ENCODE measurements at regions not wholly inside any gene's neighbourhood (a gene's known extent, or its start where the extent isn't known, plus 50 kb on each side); places are given as distances from the start of the nearest gene placed in this dataset.

- Histone ChIP-seq H3K9me3 (no peaks in the 10 kb centered on the region), H3K36me3 (peaks cover 0 to 9% (median 0%) of the 10 kb centered on the region in 4 donors), H3K4me1 (peaks cover 0 to 3% (median 0%) of the 10 kb centered on the region in 4 donors), H3K4me3 (no peak overlapping the region), H3K27ac (no peak overlapping the region), H3K27me3 (no peaks in the 10 kb centered on the region)
- TF ChIP-seq EP300 (IDR thresholded peaks at IDR 0.05), result no peak
- TF ChIP-seq CTCF (IDR thresholded peaks at IDR 0.05), result no peak
- no peak for TF ChIP-seq POLR2A (IDR thresholded peaks at IDR 0.05)
- no peak for TF ChIP-seq POLR2AphosphoS5 (IDR thresholded peaks at IDR 0.05)
- no peak for DNase-seq
- intact Hi-C loops (cut with DNase I; ENCODE audit: low total_unique reads), result no loop called here
- 46 to 71% (median 57%) methylated on average over 2 of the region's 2 CpGs for WGBS, 5 donors
These were observed 117.4 kb downstream of the ELAPOR2 start for GRCh38 chr7:86942081-86942480.

- Histone ChIP-seq H3K27me3 (no peaks in the 10 kb centered on the region), H3K27ac (no peak overlapping the region), H3K4me1 (peaks cover 0 to 3% (median 0%) of the 10 kb centered on the region in 4 donors), H3K36me3 (peaks cover 0 to 10% (median 0%) of the 10 kb centered on the region in 4 donors), H3K4me3 (no peak overlapping the region), H3K9me3 (no peaks in the 10 kb centered on the region)
- TF ChIP-seq POLR2A (IDR thresholded peaks at IDR 0.05) (no peak), CTCF (IDR thresholded peaks at IDR 0.05) (peak in 5 of 7 experiments; percentile 44 to 74 (median 62)), EP300 (IDR thresholded peaks at IDR 0.05) (no peak), POLR2AphosphoS5 (IDR thresholded peaks at IDR 0.05) (no peak)
- WGBS, 5 donors, result 10 to 20% (median 12%) methylated on average over 3 of the region's 3 CpGs
- intact Hi-C loops (cut with DNase I; ENCODE audit: low total_unique reads), result loop anchor here (5.0 kb wide), 1 partner anchor 298 kb away; no protein-coding TSS in a partner anchor
- DNase-seq, result peak in 1 of 2 donors; percentile 86
These were observed 120.1 kb downstream of the ELAPOR2 start for GRCh38 chr7:86939197-86939814.

- TF ChIP-seq POLR2A (IDR thresholded peaks at IDR 0.05) (no peak), EP300 (IDR thresholded peaks at IDR 0.05) (no peak), CTCF (IDR thresholded peaks at IDR 0.05) (no peak), POLR2AphosphoS5 (IDR thresholded peaks at IDR 0.05) (no peak)
- intact Hi-C loops (cut with DNase I; ENCODE audit: low total_unique reads), result loop anchor here (5.0 kb wide), 1 partner anchor 300 kb away; no protein-coding TSS in a partner anchor
- Histone ChIP-seq H3K9me3 (no peaks in the 10 kb centered on the region), H3K27ac (no peak overlapping the region), H3K4me3 (no peak overlapping the region), H3K27me3 (no peaks in the 10 kb centered on the region), H3K4me1 (peaks cover 0 to 3% (median 0%) of the 10 kb centered on the region in 4 donors), H3K36me3 (peaks cover 0 to 10% (median 0%) of the 10 kb centered on the region in 4 donors)
- 70 to 89% (median 83%) methylated on average over 2 of the region's 2 CpGs for WGBS, 5 donors
- DNase-seq, result no peak
These were observed 122.0 kb downstream of the ELAPOR2 start for GRCh38 chr7:86937363-86937878.

- Histone ChIP-seq H3K4me3 (no peak overlapping the region), H3K4me1 (no peaks in the 10 kb centered on the region), H3K27me3 (no peaks in the 10 kb centered on the region), H3K27ac (no peak overlapping the region), H3K9me3 (no peaks in the 10 kb centered on the region), H3K36me3 (peaks cover 0 to 10% (median 0%) of the 10 kb centered on the region in 4 donors)
- 70 to 87% (median 77%) methylated on average over 4 of the region's 4 CpGs for whole genome bisulfite sequencing, 5 donors
- DNase-seq, result no peak
- no peak for TF ChIP-seq POLR2AphosphoS5 (IDR thresholded peaks at IDR 0.05)
- no peak for TF ChIP-seq POLR2A (IDR thresholded peaks at IDR 0.05)
- no peak for TF ChIP-seq EP300 (IDR thresholded peaks at IDR 0.05)
- intact Hi-C loops (cut with DNase I; ENCODE audit: low total_unique reads), result no loop called here
These were observed 126.1 kb downstream of the ELAPOR2 start for GRCh38 chr7:86933295-86933845.

Measured in stomach (tissue), 8 donors.